AML-193 (cell line): ENCODE measurements at regions not wholly inside any gene's neighbourhood (a gene's known extent, or its start where the extent isn't known, plus 50 kb on each side); places are given as distances from the start of the nearest gene placed in this dataset.

ENCODE experiments used
- DNase-seq, 2 experiments: peaks; one replicate each; lab custom pipeline; 2025; lab: John Stamatoyannopoulos, UW

- DNase-seq, result no peak
Measured at GRCh38 chr1:38718031-38718430, 141.5 kb downstream of the RRAGC start.

GRCh38 chr1:38716229-38716628 is 143.3 kb downstream of the RRAGC start:
- no peak for DNase-seq

GRCh38 chr1:38715415-38715814 is 144.2 kb downstream of the RRAGC start:
- no peak for DNase-seq

- DNase-seq, result no peak
Measured at GRCh38 chr1:38712046-38712445, 147.5 kb downstream of the RRAGC start.

- DNase-seq, result no peak
Measured at GRCh38 chr1:38708701-38709258, 150.8 kb downstream of the RRAGC start.

- DNase-seq, result no peak
Measured at GRCh38 chr1:38701088-38701487, 158.5 kb downstream of the RRAGC start.

- DNase-seq, result no peak
Measured at GRCh38 chr1:38700077-38700470, 159.5 kb downstream of the RRAGC start.

GRCh38 chr1:38699330-38700076 is 160.1 kb downstream of the RRAGC start:
- DNase-seq, result no peak

GRCh38 chr1:38697387-38697786 is 162.2 kb downstream of the RRAGC start:
- no peak for DNase-seq

GRCh38 chr1:38696371-38696770 is 163.2 kb downstream of the RRAGC start:
- no peak for DNase-seq

- DNase-seq, result no peak
Measured at GRCh38 chr1:38693759-38694158, 165.8 kb downstream of the RRAGC start.

- DNase-seq, result no peak
Measured at GRCh38 chr1:38693031-38693430, 166.5 kb downstream of the RRAGC start.

GRCh38 chr1:38690790-38691449 is 168.7 kb downstream of the RRAGC start:
- DNase-seq, result no peak

GRCh38 chr1:38686927-38687255 is 172.7 kb downstream of the RRAGC start:
- DNase-seq, result no peak

- no peak for DNase-seq
Measured at GRCh38 chr1:38686167-38686926, 173.2 kb downstream of the RRAGC start.

GRCh38 chr1:38685388-38685787 is 174.2 kb downstream of the RRAGC start:
- no peak for DNase-seq

- DNase-seq, result peak; percentile 1 to 2
Measured at GRCh38 chr1:38680801-38681510, 178.6 kb downstream of the RRAGC start.

- DNase-seq, result no peak
Measured at GRCh38 chr1:38677756-38678155, 181.8 kb downstream of the RRAGC start.

GRCh38 chr1:38677311-38677710 is 182.3 kb downstream of the RRAGC start:
- DNase-seq, result no peak

- DNase-seq, result no peak
Measured at GRCh38 chr1:38672692-38673091, 186.9 kb downstream of the RRAGC start.

- no peak for DNase-seq
Measured at GRCh38 chr1:38671221-38671620, 188.4 kb downstream of the RRAGC start.

- DNase-seq, result no peak
Measured at GRCh38 chr1:38670544-38671122, 188.9 kb downstream of the RRAGC start.
